ENCODE measurements at regions not wholly inside any gene's neighbourhood (a gene's known extent, or its start where the extent isn't known, plus 50 kb on each side); places are given as distances from the start of the nearest gene placed in this dataset.
"Not testable (repeated sequence)": the region's sequence is repeated elsewhere in the genome, so short reads cannot be mapped to it uniquely, and the experiment has no call there.

GRCh38 chr1:29621826-29622435, 385.6 kb downstream of the PTPRU start:
- DNase-seq, result no peak

GRCh38 chr1:29620631-29621030, 384.3 kb downstream of the PTPRU start:
- no peak for DNase-seq

- DNase-seq, result no peak
These were observed 370.9 kb downstream of the PTPRU start for GRCh38 chr1:29607236-29607635.

GRCh38 chr1:29604796-29605195, 368.5 kb downstream of the PTPRU start:
- not testable (repeated sequence) for DNase-seq

- DNase-seq, result no peak
These were observed 367.3 kb downstream of the PTPRU start for GRCh38 chr1:29603622-29604021.

- no peak for DNase-seq
These were observed 365.9 kb downstream of the PTPRU start for GRCh38 chr1:29602203-29602602.

- DNase-seq, result no peak
These were observed 364.7 kb downstream of the PTPRU start for GRCh38 chr1:29601021-29601420.

- DNase-seq, result no peak
These were observed 363.5 kb downstream of the PTPRU start for GRCh38 chr1:29599826-29600225.

GRCh38 chr1:29599071-29599470, 362.7 kb downstream of the PTPRU start:
- no peak for DNase-seq

- no peak for DNase-seq
These were observed 361.5 kb downstream of the PTPRU start for GRCh38 chr1:29597861-29598260.

- DNase-seq, result no peak
These were observed 357.5 kb downstream of the PTPRU start for GRCh38 chr1:29593601-29594382.

- no peak for DNase-seq
These were observed 356.4 kb downstream of the PTPRU start for GRCh38 chr1:29592731-29593130.

GRCh38 chr1:29592261-29592615, 355.9 kb downstream of the PTPRU start:
- no peak for DNase-seq

GRCh38 chr1:29591601-29592260, 355.4 kb downstream of the PTPRU start:
- DNase-seq, result no peak

- no peak for DNase-seq
These were observed 354.6 kb downstream of the PTPRU start for GRCh38 chr1:29590583-29591565.

- DNase-seq, result not testable (repeated sequence)
These were observed 353.4 kb downstream of the PTPRU start for GRCh38 chr1:29589716-29590115.

GRCh38 chr1:29586991-29587745, 350.8 kb downstream of the PTPRU start:
- DNase-seq, result no peak

GRCh38 chr1:29586215-29586614, 349.9 kb downstream of the PTPRU start:
- DNase-seq, result no peak

- no peak for DNase-seq
These were observed 349.3 kb downstream of the PTPRU start for GRCh38 chr1:29585656-29586055.

GRCh38 chr1:29585201-29585600, 348.9 kb downstream of the PTPRU start:
- no peak for DNase-seq

GRCh38 chr1:29584776-29585175, 348.5 kb downstream of the PTPRU start:
- no peak for DNase-seq

- no peak for DNase-seq
These were observed 348.0 kb downstream of the PTPRU start for GRCh38 chr1:29584362-29584761.

Measured in NCI-H1048 (cell line).